H1 (cell line): ENCODE measurements at regions not wholly inside any gene's neighbourhood (a gene's known extent, or its start where the extent isn't known, plus 50 kb on each side); places are given as distances from the start of the nearest gene placed in this dataset.

ENCODE experiments used
- CTCF ChIA-PET: fragments of 300-600 bp; sonication (Branson Sonifier 250); formaldehyde crosslinking; loops from one replicate; lab custom pipeline; 2021; ENCODE audit not compliant: partially characterized antibody; lab: Charles Lee
- POLR2A ChIA-PET: fragments of 300-600 bp; sonication (Branson Sonifier 250); formaldehyde crosslinking; loops from one replicate; lab custom pipeline; 2021; ENCODE audit warnings: inconsistent platforms; ENCODE audit not compliant: partially characterized antibody; lab: Charles Lee
- DNase-seq, 2 experiments: peaks; one replicate each; pipeline versions ENCODE4 v3.0.0 to v3.0.0-alpha.2; 2010 to 2022; ENCODE audit warnings: low spot score in 2 of 2, low read depth in 1 of 2, mixed read lengths in 1 of 2
- FAIRE-seq: peaks from 2 replicates; lab custom pipeline; 2011; peaks lifted over from hg19 to GRCh38; lab: Jason Lieb, UNC
- H2AFZ ChIP-seq: 2 replicates; pipeline ENCODE4 v1.8.1; 2012; ENCODE audit warnings: low read length, inconsistent platforms
- H2AK5ac ChIP-seq: 2 replicates; pipeline ENCODE4 v1.6.1; 2013; ENCODE audit warnings: low read depth, low read length
- H2BK120ac ChIP-seq: replicated peaks from 2 replicates; pipeline ENCODE3; 2013; ENCODE audit warnings: low read depth, low read length, inconsistent platforms
- H2BK12ac ChIP-seq: 2 replicates; pipeline ENCODE4 v1.6.1; 2013; ENCODE audit warnings: low read depth, low read length
- H2BK15ac ChIP-seq: 2 replicates; pipeline ENCODE4 v1.6.1; 2013; ENCODE audit warnings: low read length
- H2BK20ac ChIP-seq: 2 replicates; pipeline ENCODE4 v1.6.1; 2013; ENCODE audit warnings: low read length
- H2BK5ac ChIP-seq: 2 replicates; pipeline ENCODE4 v1.6.1; 2013; ENCODE audit warnings: low read depth, low read length
- H3K14ac ChIP-seq: 2 replicates; pipeline ENCODE4 v1.6.1; 2013; ENCODE audit warnings: inconsistent platforms; ENCODE audit not compliant: insufficient read length
- H3K18ac ChIP-seq: 2 replicates; pipeline ENCODE4 v1.6.1; 2013; ENCODE audit warnings: low read length; ENCODE audit errors: extremely low read depth
- H3K23ac ChIP-seq: 2 replicates; pipeline ENCODE4 v1.6.1; 2013; ENCODE audit warnings: inconsistent platforms; ENCODE audit not compliant: insufficient read length
- H3K23me2 ChIP-seq: 2 replicates; pipeline ENCODE4 v1.6.1; 2013; ENCODE audit warnings: low read depth, low read length
- H3K27ac ChIP-seq: 2 replicates; pipeline ENCODE4 v1.6.1; 2011; ENCODE audit warnings: low read depth, low read length, inconsistent platforms
- H3K27me3 ChIP-seq, 4 experiments: replicated peaks in 1 of 4; 1 replicate in 1 of 4; 2 replicates in 3 of 4; pipeline versions ENCODE4 v1.6.1 to v1.8.1; 2011 to 2013; ENCODE audit warnings: low read length in 3 of 4, mild to moderate bottlenecking in 3 of 4, inconsistent platforms in 2 of 4, mixed read lengths in 2 of 4, moderate library complexity in 1 of 4; ENCODE audit not compliant: control insufficient read depth in 3 of 4, insufficient read depth in 3 of 4; ENCODE audit errors: extremely low read depth in 1 of 4
- H3K36me3 ChIP-seq, 4 experiments: 2 replicates each; pipeline versions ENCODE4 v1.6.1 to v1.8.1; 2011 to 2013; ENCODE audit warnings: mild to moderate bottlenecking in 4 of 4, low read length in 3 of 4, moderate library complexity in 2 of 4, control low read depth in 1 of 4, inconsistent platforms in 1 of 4; ENCODE audit not compliant: insufficient read depth in 4 of 4, control insufficient read depth in 2 of 4
- H3K4ac ChIP-seq: replicated peaks from 2 replicates; pipeline ENCODE3; 2013; ENCODE audit warnings: low read length, low read depth, mixed read lengths, inconsistent platforms; ENCODE audit not compliant: insufficient read length
- H3K4me1 ChIP-seq, 4 experiments: replicated peaks in 1 of 4; 1 replicate in 1 of 4; 2 replicates in 3 of 4; pipeline versions ENCODE4 v1.6.1 to v1.8.1; 2011 to 2013; ENCODE audit warnings: low read length in 3 of 4, inconsistent platforms in 2 of 4, mixed read lengths in 1 of 4; ENCODE audit not compliant: insufficient read depth in 4 of 4, control insufficient read depth in 3 of 4
- H3K4me2 ChIP-seq, 2 experiments: 2 replicates each; pipeline versions ENCODE4 v1.6.1 to v1.8.1; 2011 to 2013; ENCODE audit warnings: low read depth in 2 of 2, low read length in 2 of 2, control low read depth in 1 of 2, inconsistent platforms in 1 of 2, mild to moderate bottlenecking in 1 of 2; ENCODE audit not compliant: insufficient read depth in 1 of 2
- H3K4me3 ChIP-seq, 4 experiments: fragments of 200-600, 300-600 bp in 1 of 4; sonication (generic), shearing (Covaris generic), sonication (Bioruptor Twin) in 1 of 4; 2 replicates each; pipeline versions ENCODE4 v1.5.1 to v1.8.1; 2011 to 2016; ENCODE audit warnings: low read length in 4 of 4, low read depth in 3 of 4, control low read depth in 2 of 4, inconsistent platforms in 2 of 4, mild to moderate bottlenecking in 2 of 4, mixed read lengths in 1 of 4, moderate library complexity in 1 of 4; ENCODE audit not compliant: insufficient read depth in 2 of 4; ENCODE audit errors: extremely low read depth in 1 of 4
- H3K56ac ChIP-seq: replicated peaks from 2 replicates; pipeline ENCODE3; 2013; ENCODE audit warnings: low read depth, mild to moderate bottlenecking, mixed read lengths, low read length, inconsistent platforms; ENCODE audit not compliant: insufficient read length
- H3K79me1 ChIP-seq: 2 replicates; pipeline ENCODE4 v1.6.1; 2013; ENCODE audit warnings: low read depth, low read length, control low read depth
- H3K79me2 ChIP-seq, 2 experiments: 2 replicates each; pipeline versions ENCODE4 v1.6.1 to v1.8.1; 2012 to 2013; ENCODE audit warnings: low read length in 2 of 2, mild to moderate bottlenecking in 2 of 2, inconsistent platforms in 1 of 2; ENCODE audit not compliant: insufficient read depth in 2 of 2, control insufficient read depth in 1 of 2
- H3K9ac ChIP-seq, 4 experiments: replicated peaks in 1 of 4; 1 replicate in 1 of 4; 2 replicates in 3 of 4; pipeline versions ENCODE4 v1.6.1 to v1.8.1; 2011 to 2013; ENCODE audit warnings: low read depth in 3 of 4, low read length in 3 of 4, control low read depth in 2 of 4, mild to moderate bottlenecking in 2 of 4, moderate library complexity in 2 of 4, inconsistent platforms in 1 of 4; ENCODE audit errors: extremely low read depth in 1 of 4
- H3K9me3 ChIP-seq, 2 experiments: 2 replicates each; pipeline versions ENCODE4 v1.6.1 to v1.8.1; 2012 to 2013; ENCODE audit warnings: mild to moderate bottlenecking in 2 of 2, moderate library complexity in 2 of 2, control low read depth in 1 of 2, inconsistent platforms in 1 of 2, low read depth in 1 of 2, low read length in 1 of 2, mixed read lengths in 1 of 2; ENCODE audit not compliant: insufficient read depth in 2 of 2
- H4K20me1 ChIP-seq, 2 experiments: replicated peaks in 1 of 2; 2 replicates each; pipeline versions ENCODE3 to v1.8.1; 2011 to 2013; ENCODE audit warnings: inconsistent platforms in 2 of 2, low read length in 2 of 2, mild to moderate bottlenecking in 1 of 2; ENCODE audit not compliant: insufficient read depth in 2 of 2, control insufficient read depth in 1 of 2
- H4K5ac ChIP-seq: 2 replicates; pipeline ENCODE4 v1.6.1; 2013; ENCODE audit warnings: low read length, low read depth, mixed read lengths, inconsistent platforms; ENCODE audit not compliant: insufficient read length
- H4K8ac ChIP-seq: 2 replicates; pipeline ENCODE4 v1.8.0; 2013; ENCODE audit warnings: mild to moderate bottlenecking, moderate library complexity, low read length, inconsistent platforms; ENCODE audit not compliant: insufficient read depth; ENCODE audit errors: extremely low read depth
- H4K91ac ChIP-seq: replicated peaks from 2 replicates; pipeline ENCODE3; 2013; ENCODE audit warnings: low read length, mixed read lengths, inconsistent platforms; ENCODE audit not compliant: insufficient read length
- CBX8 ChIP-seq: fragments of 300-800, 300-1000 bp; sonication (generic); IDR thresholded peaks from 2 replicates; pipeline ENCODE4 v1.7.1; 2016; ENCODE audit warnings: low read depth, low read length, borderline replicate concordance
- CHD1 ChIP-seq: IDR thresholded peaks from 2 replicates; pipeline ENCODE4 v1.6.1; 2012; ENCODE audit warnings: low read depth, low read length, improper control_type of control experiment
- CHD2 ChIP-seq: IDR thresholded peaks from 2 replicates; pipeline ENCODE4 v1.6.1; 2012; ENCODE audit warnings: low read length, improper control_type of control experiment
- GTF2F1 ChIP-seq: IDR thresholded peaks from 2 replicates; pipeline ENCODE4 v1.6.1; 2012; ENCODE audit warnings: low read depth, low read length, improper control_type of control experiment, borderline replicate concordance
- HDAC2 ChIP-seq, 2 experiments: fragments of 300-600 bp in 1 of 2; sonication (generic) in 1 of 2; IDR thresholded peaks; 2 replicates each; pipeline ENCODE4 v1.6.1; 2011 to 2012; ENCODE audit warnings: low read depth in 2 of 2, low read length in 2 of 2, mild to moderate bottlenecking in 2 of 2, moderate library complexity in 2 of 2, borderline replicate concordance in 1 of 2, inconsistent platforms in 1 of 2
- KDM1A ChIP-seq: fragments of 200-600, 300-600 bp; sonication (generic); IDR thresholded peaks from 2 replicates; pipeline ENCODE4 v1.7.1; 2016; ENCODE audit warnings: mild to moderate bottlenecking, low read length, borderline replicate concordance
- MAFK ChIP-seq: IDR thresholded peaks from 2 replicates; pipeline ENCODE4 v1.6.1; 2012; ENCODE audit warnings: low read depth, mild to moderate bottlenecking, improper control_type of control experiment, low read length
- NRF1 ChIP-seq: IDR thresholded peaks from 2 replicates; pipeline ENCODE4 v1.6.1; 2011; ENCODE audit warnings: mild to moderate bottlenecking, low read depth, low read length, improper control_type of control experiment
- RFX5 ChIP-seq: IDR thresholded peaks from 2 replicates; pipeline ENCODE4 v1.6.1; 2011; ENCODE audit warnings: low read depth, low read length, improper control_type of control experiment, borderline replicate concordance
- SIX5 ChIP-seq: IDR thresholded peaks from 2 replicates; pipeline ENCODE4 v1.6.1; 2011; ENCODE audit warnings: mild to moderate bottlenecking, low read depth, low read length
- SP1 ChIP-seq: IDR thresholded peaks from 2 replicates; pipeline ENCODE4 v1.6.1; 2011; ENCODE audit warnings: low read depth, low read length
- TF ChIP-seq, protein P1 (sequence below): IDR thresholded peaks from 2 replicates; pipeline ENCODE4 v1.6.1; 2012; ENCODE audit warnings: inconsistent platforms

DNA sequence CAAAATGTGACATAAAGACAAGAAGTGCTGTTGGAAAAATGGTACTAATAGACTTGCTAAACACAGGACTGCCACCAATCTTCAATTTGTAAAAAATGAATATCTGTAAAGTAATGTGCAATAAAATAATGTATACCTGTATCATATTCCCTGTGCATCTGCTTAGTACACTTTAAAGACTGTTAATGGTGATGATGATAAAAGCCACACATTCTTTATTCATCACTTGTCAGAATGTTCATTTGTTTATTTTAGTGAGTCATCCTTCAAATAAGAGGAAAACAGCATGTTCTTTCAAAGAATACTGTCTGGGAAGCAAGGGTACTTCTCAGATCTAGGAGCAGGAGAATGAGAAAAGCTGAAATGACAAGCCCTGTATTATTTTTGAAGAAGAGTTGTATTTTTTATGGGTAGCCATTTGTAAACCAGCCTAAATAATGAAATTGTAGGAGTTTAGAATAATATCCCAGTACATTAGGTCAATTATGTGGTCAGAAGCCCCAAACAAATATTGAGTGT is 78.3 kb upstream of the PSMA6 start:
- Histone ChIP-seq H3K9me3 (no peaks in the 10 kb centered on the region), H3K4me2 (no peak overlapping the region), H3K9ac (no peak overlapping the region), H3K4ac (no peak overlapping the region), H2AK5ac (no peak overlapping the region), H4K91ac (no peak overlapping the region), H4K5ac (no peak overlapping the region), H3K4me1 (peaks cover 0 to 4% (median 0%) of the 10 kb centered on the region in 4 experiments; a peak in 2 of 7 replicates), H3K36me3 (no peaks in the 10 kb centered on the region), H2AFZ (no peak overlapping the region), H3K23ac (no peak overlapping the region), H2BK15ac (no peak overlapping the region), H4K20me1 (no peaks in the 10 kb centered on the region), H3K18ac (no peak overlapping the region), H3K56ac (no peak overlapping the region), H3K27me3 (no peaks in the 10 kb centered on the region), H3K14ac (no peak overlapping the region), H2BK20ac (no peak overlapping the region), H2BK12ac (no peak overlapping the region), H3K79me2 (no peaks in the 10 kb centered on the region), H3K4me3 (no peak overlapping the region), H3K27ac (no peak overlapping the region), H4K8ac (no peak overlapping the region), H3K79me1 (no peaks in the 10 kb centered on the region), H3K23me2 (no peaks in the 10 kb centered on the region), H2BK5ac (no peak overlapping the region), H2BK120ac (no peak overlapping the region)
- ChIA-PET CTCF (interaction anchor here (1.3 to 2.6 kb wide), 10 partner anchors 12 to 207 kb away, joined by 3 to 15 read pairs (median 8); partner anchors contain the start of genes NFKBIA and PSMA6), POLR2A (no interaction called here)
- TF ChIP-seq HDAC2 (IDR thresholded peaks at IDR 0.05; ENCODE audit: borderline replicate concordance in 1 of 2, low read depth in 2 of 2, low read length in 2 of 2) (no peak), MAFK (no peak), NRF1 (no peak), SIX5 (no peak), CBX8 (no peak), RFX5 (no peak), CHD1 (no peak), SP1 (no peak), GTF2F1 (no peak), CHD2 (no peak), KDM1A (no peak)
- TF ChIP-seq, protein P1, sequence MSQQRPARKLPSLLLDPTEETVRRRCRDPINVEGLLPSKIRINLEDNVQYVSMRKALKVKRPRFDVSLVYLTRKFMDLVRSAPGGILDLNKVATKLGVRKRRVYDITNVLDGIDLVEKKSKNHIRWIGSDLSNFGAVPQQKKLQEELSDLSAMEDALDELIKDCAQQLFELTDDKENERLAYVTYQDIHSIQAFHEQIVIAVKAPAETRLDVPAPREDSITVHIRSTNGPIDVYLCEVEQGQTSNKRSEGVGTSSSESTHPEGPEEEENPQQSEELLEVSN, result no peak
- DNase-seq, result no peak
- FAIRE-seq, result no peak
